ENCODE measurements at regions not wholly inside any gene's neighbourhood (a gene's known extent, or its start where the extent isn't known, plus 50 kb on each side); places are given as distances from the start of the nearest gene placed in this dataset.

- peak in 1 of 11 donors; percentile 6 for DNase-seq (ENCODE audit: extremely low read depth in 1 of 11, low read depth in 9 of 11, low spot score in 4 of 11)
These were observed 433.0 kb downstream of the LRIG3 start for GRCh38 chr12:58487255-58487654.

DNA sequence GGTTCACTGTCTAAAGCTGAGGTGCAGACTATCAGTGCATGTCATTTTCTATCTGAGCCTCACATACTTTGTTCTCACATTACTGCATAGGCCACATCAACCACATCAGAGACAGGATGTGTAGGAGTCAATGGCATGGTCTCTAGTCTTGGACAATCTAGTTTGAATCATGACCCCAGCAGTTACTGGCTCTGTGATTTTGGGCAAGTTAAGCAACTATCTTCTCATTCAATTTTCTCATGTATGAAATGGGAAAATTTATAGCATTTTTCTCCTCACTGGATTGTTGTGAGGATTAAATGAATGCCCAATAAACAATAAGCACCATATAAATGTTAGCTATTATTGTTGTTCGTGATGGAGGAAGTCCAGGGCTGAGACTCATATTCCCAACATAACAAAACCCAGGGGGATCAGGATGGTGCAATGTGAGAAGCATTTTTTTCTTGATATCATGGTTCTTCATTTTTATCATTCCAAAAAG, 432.6 kb downstream of the LRIG3 start:
- peak in 2 of 11 donors; percentile 15 to 20 for DNase-seq (ENCODE audit: extremely low read depth in 1 of 11, low read depth in 9 of 11, low spot score in 4 of 11)

DNA sequence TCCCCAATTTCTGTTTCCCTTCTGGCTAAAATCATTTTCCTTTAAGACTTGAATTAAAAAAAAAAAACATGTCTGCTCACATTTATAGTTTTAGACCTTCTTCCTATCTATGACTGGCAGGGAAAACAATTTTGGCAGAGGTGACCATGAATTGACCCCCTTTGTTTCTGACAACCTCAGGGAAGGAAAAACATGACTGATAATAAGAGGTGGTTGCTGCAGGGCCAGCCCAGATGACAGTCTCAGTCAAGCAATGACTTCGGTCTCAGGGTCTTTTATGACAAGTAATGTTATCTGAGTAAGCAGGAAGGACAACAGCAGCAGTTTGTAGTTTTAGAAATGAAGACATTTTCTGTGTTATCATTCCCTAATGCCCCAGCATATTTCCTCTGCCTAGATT, 430.9 kb downstream of the LRIG3 start:
- DNase-seq (ENCODE audit: extremely low read depth in 1 of 11, low read depth in 9 of 11, low spot score in 4 of 11): peak in 1 of 11 donors; percentile 9

DNA sequence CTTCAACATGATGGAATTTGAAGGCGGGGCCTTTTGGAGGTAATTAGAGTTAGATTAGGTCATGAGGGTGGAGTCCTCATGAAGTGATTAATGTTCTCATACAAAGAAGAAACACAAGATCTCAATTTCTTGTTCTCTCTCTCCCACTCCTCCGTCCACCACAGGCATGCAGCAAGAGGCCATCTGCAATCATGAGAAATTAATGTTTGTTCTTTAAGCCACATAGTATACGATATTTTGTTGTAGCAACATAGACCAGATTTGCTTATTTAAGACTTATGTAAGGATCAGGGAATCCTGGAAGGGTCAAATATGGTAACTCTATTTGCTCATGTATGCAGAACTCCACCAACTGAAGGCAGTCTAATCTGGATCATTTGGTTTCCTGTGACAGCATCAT, 429.0 kb downstream of the LRIG3 start:
- no peak for DNase-seq (ENCODE audit: extremely low read depth in 1 of 11, low read depth in 9 of 11, low spot score in 4 of 11)

DNA sequence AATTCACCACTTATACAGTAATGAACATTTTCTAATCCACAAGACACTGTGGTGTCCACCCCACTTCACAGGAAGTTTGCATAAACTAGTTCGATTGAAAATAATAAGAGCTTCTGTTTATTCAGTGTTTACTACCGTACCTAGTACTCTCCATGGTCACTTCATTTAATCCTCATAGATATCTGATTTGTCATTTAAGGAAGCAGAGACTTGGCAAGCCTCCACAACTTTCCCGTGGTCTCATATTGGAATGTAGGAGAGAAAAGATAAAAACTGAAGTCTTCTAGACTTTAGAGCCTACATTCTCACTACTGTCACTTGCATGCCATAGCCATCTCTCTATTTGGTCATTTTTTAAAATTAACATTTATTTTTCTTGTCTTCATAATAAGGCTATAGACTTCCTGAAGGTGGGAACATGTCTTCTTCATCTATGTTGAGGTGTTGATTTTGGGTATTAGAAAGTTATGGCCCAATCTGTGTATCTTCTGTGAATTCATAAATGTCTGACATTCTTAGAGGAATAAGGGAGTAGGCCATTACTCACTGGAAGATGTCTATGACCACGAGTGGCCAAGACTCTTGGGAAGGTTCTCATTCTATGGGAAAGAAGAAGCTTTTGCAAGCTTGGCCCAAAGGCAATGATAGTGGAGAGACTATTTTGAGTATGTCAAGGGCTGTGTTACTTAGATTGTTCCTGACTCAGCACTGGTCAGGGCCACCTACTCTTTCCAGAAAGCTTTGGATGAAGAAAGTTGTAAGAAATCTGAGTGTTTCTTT, 423.7 kb downstream of the LRIG3 start:
- no peak for DNase-seq (ENCODE audit: extremely low read depth in 1 of 11, low read depth in 9 of 11, low spot score in 4 of 11)

- DNase-seq (ENCODE audit: extremely low read depth in 1 of 11, low read depth in 9 of 11, low spot score in 4 of 11): no peak
These were observed 419.9 kb downstream of the LRIG3 start for GRCh38 chr12:58500399-58500798.

DNA sequence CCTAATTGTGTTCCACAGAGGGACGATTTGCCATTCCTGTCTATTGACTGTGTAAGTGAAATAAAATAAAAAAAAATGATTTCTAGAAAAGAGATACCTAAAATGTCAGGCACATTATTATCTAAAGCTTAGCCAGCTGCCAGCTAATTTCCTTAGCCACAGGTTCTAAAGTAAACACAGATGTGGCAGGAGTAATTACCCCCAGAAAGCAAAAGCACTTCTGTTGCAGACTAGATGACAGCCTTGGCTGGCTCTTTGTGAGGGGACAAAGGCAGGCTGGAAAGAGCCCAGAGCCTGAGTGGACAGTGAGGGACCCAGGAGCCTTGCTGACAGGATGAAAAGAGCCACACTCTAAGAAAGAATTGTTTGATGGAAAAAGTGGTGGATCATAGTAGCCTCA, 418.1 kb downstream of the LRIG3 start:
- no peak for DNase-seq (ENCODE audit: extremely low read depth in 1 of 11, low read depth in 9 of 11, low spot score in 4 of 11)

GRCh38 chr12:58502841-58503240, 417.5 kb downstream of the LRIG3 start:
- DNase-seq (ENCODE audit: extremely low read depth in 1 of 11, low read depth in 9 of 11, low spot score in 4 of 11): peak in 3 of 11 donors; percentile 9 to 11 (median 10)

- DNase-seq (ENCODE audit: extremely low read depth in 1 of 11, low read depth in 9 of 11, low spot score in 4 of 11): no peak
These were observed 416.6 kb downstream of the LRIG3 start for GRCh38 chr12:58503731-58504130.

- DNase-seq (ENCODE audit: extremely low read depth in 1 of 11, low read depth in 9 of 11, low spot score in 4 of 11): no peak
These were observed 416.0 kb downstream of the LRIG3 start for GRCh38 chr12:58504143-58504938.

- DNase-seq (ENCODE audit: extremely low read depth in 1 of 11, low read depth in 9 of 11, low spot score in 4 of 11): no peak
These were observed 411.0 kb downstream of the LRIG3 start for GRCh38 chr12:58509116-58509885.

GRCh38 chr12:58513301-58513834, 406.9 kb downstream of the LRIG3 start:
- no peak for DNase-seq (ENCODE audit: extremely low read depth in 1 of 11, low read depth in 9 of 11, low spot score in 4 of 11)

- no peak for DNase-seq (ENCODE audit: extremely low read depth in 1 of 11, low read depth in 9 of 11, low spot score in 4 of 11)
These were observed 406.5 kb downstream of the LRIG3 start for GRCh38 chr12:58513852-58514251.

DNA sequence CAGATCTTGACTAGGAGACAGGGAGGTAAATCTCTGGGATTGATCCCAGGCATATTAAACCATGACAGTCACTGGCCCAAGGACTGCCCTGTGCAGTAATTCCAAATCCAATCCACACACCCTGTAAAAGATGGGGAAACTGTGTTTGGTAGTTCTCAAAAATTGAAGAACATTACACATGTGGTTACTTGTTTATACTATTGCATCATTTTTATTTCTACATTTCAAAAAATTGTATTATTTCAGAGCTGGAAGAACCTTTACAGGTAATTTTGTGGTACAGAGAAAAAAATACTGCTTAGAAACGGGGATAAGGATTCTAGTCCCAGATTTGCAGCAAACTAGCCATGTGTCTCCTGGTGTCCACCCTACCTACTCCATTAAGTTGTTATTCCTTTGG, 400.5 kb downstream of the LRIG3 start:
- DNase-seq (ENCODE audit: extremely low read depth in 1 of 11, low read depth in 9 of 11, low spot score in 4 of 11): no peak

- DNase-seq (ENCODE audit: extremely low read depth in 1 of 11, low read depth in 9 of 11, low spot score in 4 of 11): no peak
These were observed 399.2 kb downstream of the LRIG3 start for GRCh38 chr12:58521152-58521551.

- no peak for DNase-seq (ENCODE audit: extremely low read depth in 1 of 11, low read depth in 9 of 11, low spot score in 4 of 11)
These were observed 398.5 kb downstream of the LRIG3 start for GRCh38 chr12:58521796-58522195.

- no peak for DNase-seq (ENCODE audit: extremely low read depth in 1 of 11, low read depth in 9 of 11, low spot score in 4 of 11)
These were observed 396.9 kb downstream of the LRIG3 start for GRCh38 chr12:58523360-58523759.

DNA sequence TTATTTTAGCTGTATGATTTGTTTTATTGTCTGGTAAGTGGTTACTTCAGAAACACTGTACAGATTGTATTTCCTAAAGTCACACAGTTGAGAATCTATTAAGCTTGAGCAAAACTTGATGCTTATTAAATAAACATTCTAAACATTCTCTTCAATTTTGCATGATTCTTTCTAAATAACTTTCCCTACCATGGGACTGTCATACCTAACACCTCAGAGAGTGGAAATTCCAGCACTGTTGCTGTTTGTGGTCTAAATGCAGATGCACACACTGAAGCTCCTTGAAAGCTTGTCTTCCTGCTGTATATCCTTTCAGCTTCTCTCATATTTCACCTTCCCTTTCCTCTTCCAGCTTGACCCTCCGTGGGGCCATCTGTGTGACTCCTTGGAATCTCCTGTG, 392.0 kb downstream of the LRIG3 start:
- no peak for DNase-seq (ENCODE audit: extremely low read depth in 1 of 11, low read depth in 9 of 11, low spot score in 4 of 11)

DNA sequence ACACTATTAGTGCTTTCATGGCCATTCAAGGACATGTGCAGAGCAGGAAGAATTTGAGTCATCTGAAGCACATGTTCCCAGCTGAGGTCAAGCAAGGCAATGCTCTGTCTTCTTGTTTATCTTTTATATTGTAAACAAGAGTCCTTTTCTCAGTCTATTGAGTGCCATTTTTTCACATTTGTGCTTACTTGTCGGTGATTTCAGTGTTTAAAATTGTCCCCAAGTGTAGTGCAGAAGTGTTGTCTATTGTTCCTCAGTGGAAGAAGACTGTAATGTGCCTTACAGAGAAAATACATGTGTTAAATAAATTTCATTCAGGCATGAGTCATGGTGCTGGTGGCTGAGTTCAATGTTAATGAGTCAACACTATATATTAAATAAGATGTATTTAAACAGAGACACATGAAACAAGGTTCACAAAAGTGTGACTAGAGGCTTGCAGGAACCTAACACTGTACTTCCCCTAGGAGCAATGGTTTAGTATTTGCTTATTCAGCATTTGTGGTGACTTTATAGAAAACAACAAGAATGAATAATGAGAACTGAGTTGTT, 391.1 kb downstream of the LRIG3 start:
- no peak for DNase-seq (ENCODE audit: extremely low read depth in 1 of 11, low read depth in 9 of 11, low spot score in 4 of 11)
